ENCODE measurements at regions not wholly inside any gene's neighbourhood (a gene's known extent, or its start where the extent isn't known, plus 50 kb on each side); places are given as distances from the start of the nearest gene placed in this dataset.

DNA sequence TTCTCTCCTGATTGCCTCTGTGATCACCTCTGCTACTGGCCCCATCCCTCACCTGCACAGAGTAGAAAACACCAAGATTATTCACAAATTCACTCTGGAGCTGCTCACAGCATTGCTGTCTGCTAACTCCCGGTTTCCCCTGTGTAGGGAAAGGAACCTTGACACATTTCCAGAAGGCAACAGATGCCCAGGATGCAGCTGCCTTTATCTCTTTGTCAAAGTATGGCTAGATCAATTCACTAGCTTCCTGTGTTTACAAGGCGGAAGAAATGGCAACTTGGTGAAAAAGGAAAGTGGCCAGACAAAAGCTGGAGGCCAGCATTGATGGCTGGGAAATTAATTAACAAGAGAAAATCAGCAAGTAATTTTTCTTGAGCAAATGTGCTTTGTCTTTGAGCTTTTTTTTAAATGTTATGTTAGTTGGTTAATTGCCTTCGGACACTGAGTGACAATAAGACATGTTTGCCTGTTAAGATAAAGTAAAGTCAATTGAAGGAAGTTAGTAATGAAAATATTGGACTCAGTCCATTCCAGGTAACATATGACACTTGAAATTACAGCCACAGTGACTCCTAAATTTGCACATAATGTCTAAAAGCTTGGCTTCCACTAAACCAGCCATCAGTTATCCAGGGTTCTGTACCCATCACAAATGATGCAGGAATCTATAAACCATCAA is 394.6 kb upstream of the IL12A start:
- H3K36me3 ChIP-seq (ENCODE audit: control insufficient read depth in 1 of 2, insufficient read depth in 2 of 2, low read length in 2 of 2) = no peaks in the 10 kb centered on the region
- H3K27ac ChIP-seq (ENCODE audit: low read depth, low read length) = no peak overlapping the region
- no peaks in the 10 kb centered on the region for H3K27me3 ChIP-seq (ENCODE audit: control insufficient read depth in 1 of 2, insufficient read depth in 2 of 2, low read length in 2 of 2)
- no peak overlapping the region for H3K4me3 ChIP-seq (ENCODE audit: low read depth in 1 of 2, low read length in 2 of 2)
- H3K4me1 ChIP-seq (ENCODE audit: control insufficient read depth in 1 of 2, insufficient read depth in 2 of 2, low read length in 2 of 2) = no peaks in the 10 kb centered on the region
- no peaks in the 10 kb centered on the region for H3K9me3 ChIP-seq (ENCODE audit: control insufficient read depth in 1 of 2, low read length in 2 of 2)
- H3K9ac ChIP-seq (ENCODE audit: low read depth in 1 of 2, low read length in 2 of 2) = no peak overlapping the region

GRCh38 chr3:159600291-159600690 is 388.3 kb upstream of the IL12A start:
- H3K9me3 ChIP-seq (ENCODE audit: control insufficient read depth in 1 of 2, low read length in 2 of 2) = peaks cover 5 to 8% of the 10 kb centered on the region in 2 donors
- H3K27me3 ChIP-seq (ENCODE audit: control insufficient read depth in 1 of 2, insufficient read depth in 2 of 2, low read length in 2 of 2) = no peaks in the 10 kb centered on the region
- no peaks in the 10 kb centered on the region for H3K4me1 ChIP-seq (ENCODE audit: control insufficient read depth in 1 of 2, insufficient read depth in 2 of 2, low read length in 2 of 2)
- H3K9ac ChIP-seq (ENCODE audit: low read depth in 1 of 2, low read length in 2 of 2) = no peak overlapping the region
- H3K4me3 ChIP-seq (ENCODE audit: low read depth in 1 of 2, low read length in 2 of 2) = no peak overlapping the region
- no peak overlapping the region for H3K27ac ChIP-seq (ENCODE audit: low read depth, low read length)
- H3K36me3 ChIP-seq (ENCODE audit: control insufficient read depth in 1 of 2, insufficient read depth in 2 of 2, low read length in 2 of 2) = no peaks in the 10 kb centered on the region

DNA sequence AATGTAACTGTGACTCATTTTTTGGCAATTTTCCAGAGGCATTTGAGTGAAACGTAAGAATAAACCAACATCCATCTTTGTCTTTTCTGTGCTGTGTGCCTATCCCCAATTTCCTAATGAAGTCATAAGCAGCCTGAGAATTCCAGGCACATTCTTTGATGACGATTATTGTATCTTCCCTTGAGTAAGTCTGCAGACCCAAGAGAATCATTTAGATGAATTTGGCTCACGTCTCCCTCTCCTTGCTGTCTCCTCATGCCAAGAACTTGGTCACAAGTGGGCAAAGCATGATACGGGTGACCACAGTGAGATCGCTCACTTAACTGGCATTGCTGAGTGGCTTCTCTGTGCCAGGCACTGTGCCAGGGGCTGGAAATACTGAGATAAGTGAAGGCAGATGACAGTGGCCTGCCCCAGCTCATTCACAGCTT is 384.5 kb upstream of the IL12A start:
- H3K9ac ChIP-seq (ENCODE audit: low read depth in 1 of 2, low read length in 2 of 2) = no peak overlapping the region
- H3K36me3 ChIP-seq (ENCODE audit: control insufficient read depth in 1 of 2, insufficient read depth in 2 of 2, low read length in 2 of 2) = no peaks in the 10 kb centered on the region
- H3K27ac ChIP-seq (ENCODE audit: low read depth, low read length) = no peak overlapping the region
- no peak overlapping the region for H3K4me3 ChIP-seq (ENCODE audit: low read depth in 1 of 2, low read length in 2 of 2)
- H3K9me3 ChIP-seq (ENCODE audit: control insufficient read depth in 1 of 2, low read length in 2 of 2) = peaks cover 5 to 8% of the 10 kb centered on the region in 2 donors
- H3K4me1 ChIP-seq (ENCODE audit: control insufficient read depth in 1 of 2, insufficient read depth in 2 of 2, low read length in 2 of 2) = no peaks in the 10 kb centered on the region
- H3K27me3 ChIP-seq (ENCODE audit: control insufficient read depth in 1 of 2, insufficient read depth in 2 of 2, low read length in 2 of 2) = no peaks in the 10 kb centered on the region

GRCh38 chr3:159605101-159605500 is 383.5 kb upstream of the IL12A start:
- no peak overlapping the region for H3K27ac ChIP-seq (ENCODE audit: low read depth, low read length)
- H3K36me3 ChIP-seq (ENCODE audit: control insufficient read depth in 1 of 2, insufficient read depth in 2 of 2, low read length in 2 of 2) = no peaks in the 10 kb centered on the region
- H3K9me3 ChIP-seq (ENCODE audit: control insufficient read depth in 1 of 2, low read length in 2 of 2) = peaks cover 2 to 5% of the 10 kb centered on the region in 2 donors
- H3K27me3 ChIP-seq (ENCODE audit: control insufficient read depth in 1 of 2, insufficient read depth in 2 of 2, low read length in 2 of 2) = no peaks in the 10 kb centered on the region
- no peak overlapping the region for H3K4me3 ChIP-seq (ENCODE audit: low read depth in 1 of 2, low read length in 2 of 2)
- H3K9ac ChIP-seq (ENCODE audit: low read depth in 1 of 2, low read length in 2 of 2) = no peak overlapping the region
- no peaks in the 10 kb centered on the region for H3K4me1 ChIP-seq (ENCODE audit: control insufficient read depth in 1 of 2, insufficient read depth in 2 of 2, low read length in 2 of 2)

DNA sequence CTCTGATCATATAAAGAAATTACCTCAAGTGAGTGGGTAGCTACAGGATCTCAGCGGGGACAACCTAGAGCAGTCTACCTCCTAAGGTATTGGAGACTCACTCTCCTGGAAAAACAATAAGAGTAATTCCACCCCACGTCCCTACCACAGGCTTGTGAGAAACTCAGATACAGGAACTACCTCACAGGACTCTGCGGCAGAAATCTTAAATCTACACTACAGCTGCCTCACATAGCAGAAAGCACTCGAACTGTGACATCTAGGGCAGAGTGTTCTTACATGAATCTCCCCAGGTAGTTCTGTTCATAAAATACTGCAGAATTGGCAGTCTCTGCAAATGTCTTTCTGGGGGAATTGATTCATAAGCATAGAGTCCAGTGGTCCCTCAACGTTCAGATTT is 382.9 kb upstream of the IL12A start:
- Histone ChIP-seq H3K27me3 (ENCODE audit: control insufficient read depth in 1 of 2, insufficient read depth in 2 of 2, low read length in 2 of 2) (no peaks in the 10 kb centered on the region), H3K9ac (ENCODE audit: low read depth in 1 of 2, low read length in 2 of 2) (no peak overlapping the region), H3K36me3 (ENCODE audit: control insufficient read depth in 1 of 2, insufficient read depth in 2 of 2, low read length in 2 of 2) (no peaks in the 10 kb centered on the region), H3K27ac (ENCODE audit: low read depth, low read length) (no peak overlapping the region), H3K9me3 (ENCODE audit: control insufficient read depth in 1 of 2, low read length in 2 of 2) (peaks cover 0 to 5% of the 10 kb centered on the region in 2 donors), H3K4me1 (ENCODE audit: control insufficient read depth in 1 of 2, insufficient read depth in 2 of 2, low read length in 2 of 2) (no peaks in the 10 kb centered on the region), H3K4me3 (ENCODE audit: low read depth in 1 of 2, low read length in 2 of 2) (no peak overlapping the region)

DNA sequence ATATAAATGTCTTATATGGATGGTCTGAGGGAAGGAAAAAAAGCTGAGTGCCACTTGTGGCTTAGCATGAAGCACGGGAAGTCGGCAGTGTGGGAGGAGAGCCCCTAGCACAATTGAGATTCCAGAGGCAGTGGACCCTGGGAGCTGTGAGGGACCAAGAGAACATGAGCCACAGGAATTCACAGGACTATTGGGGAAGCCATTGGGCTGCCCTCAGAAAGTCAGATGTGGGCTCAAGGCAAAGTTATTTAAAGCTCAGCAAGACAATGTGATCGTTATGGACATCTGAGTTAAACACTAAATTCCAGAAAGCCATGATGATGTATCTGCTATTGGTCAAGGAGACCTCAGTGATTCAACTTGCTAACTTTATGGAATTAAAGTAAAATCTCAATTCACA is 380.8 kb upstream of the IL12A start:
- Histone ChIP-seq H3K27ac (ENCODE audit: low read depth, low read length) (no peak overlapping the region), H3K4me3 (ENCODE audit: low read depth in 1 of 2, low read length in 2 of 2) (no peak overlapping the region), H3K9me3 (ENCODE audit: control insufficient read depth in 1 of 2, low read length in 2 of 2) (no peaks in the 10 kb centered on the region), H3K36me3 (ENCODE audit: control insufficient read depth in 1 of 2, insufficient read depth in 2 of 2, low read length in 2 of 2) (no peaks in the 10 kb centered on the region), H3K27me3 (ENCODE audit: control insufficient read depth in 1 of 2, insufficient read depth in 2 of 2, low read length in 2 of 2) (no peaks in the 10 kb centered on the region), H3K9ac (ENCODE audit: low read depth in 1 of 2, low read length in 2 of 2) (no peak overlapping the region), H3K4me1 (ENCODE audit: control insufficient read depth in 1 of 2, insufficient read depth in 2 of 2, low read length in 2 of 2) (no peaks in the 10 kb centered on the region)

- H3K27me3 ChIP-seq (ENCODE audit: control insufficient read depth in 1 of 2, insufficient read depth in 2 of 2, low read length in 2 of 2) = no peaks in the 10 kb centered on the region
- H3K9ac ChIP-seq (ENCODE audit: low read depth in 1 of 2, low read length in 2 of 2) = no peak overlapping the region
- no peak overlapping the region for H3K27ac ChIP-seq (ENCODE audit: low read depth, low read length)
- H3K4me3 ChIP-seq (ENCODE audit: low read depth in 1 of 2, low read length in 2 of 2) = no peak overlapping the region
- H3K36me3 ChIP-seq (ENCODE audit: control insufficient read depth in 1 of 2, insufficient read depth in 2 of 2, low read length in 2 of 2) = no peaks in the 10 kb centered on the region
- no peaks in the 10 kb centered on the region for H3K9me3 ChIP-seq (ENCODE audit: control insufficient read depth in 1 of 2, low read length in 2 of 2)
- H3K4me1 ChIP-seq (ENCODE audit: control insufficient read depth in 1 of 2, insufficient read depth in 2 of 2, low read length in 2 of 2) = no peaks in the 10 kb centered on the region
Measured at GRCh38 chr3:159608311-159608710, 380.3 kb upstream of the IL12A start.

DNA sequence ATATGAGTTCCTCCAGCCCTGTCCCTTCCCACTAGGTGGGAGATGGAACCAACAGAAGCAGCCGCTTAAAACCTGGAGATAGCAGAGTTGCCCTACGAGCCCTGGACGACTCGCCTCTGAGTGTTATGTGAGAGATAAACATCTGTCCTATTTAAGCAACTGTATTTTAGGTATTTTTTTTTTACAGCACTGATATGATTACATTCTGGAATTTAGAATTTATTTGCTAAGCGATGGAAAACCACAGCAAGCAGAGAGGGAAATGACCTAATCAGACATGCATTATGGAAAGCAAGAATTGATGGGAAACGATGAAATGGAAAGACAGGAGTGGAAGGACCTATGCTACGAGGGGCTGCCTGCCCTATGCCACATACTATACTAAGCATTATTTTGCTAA is 379.0 kb upstream of the IL12A start:
- Histone ChIP-seq H3K36me3 (ENCODE audit: control insufficient read depth in 1 of 2, insufficient read depth in 2 of 2, low read length in 2 of 2) (no peaks in the 10 kb centered on the region), H3K4me1 (ENCODE audit: control insufficient read depth in 1 of 2, insufficient read depth in 2 of 2, low read length in 2 of 2) (no peaks in the 10 kb centered on the region), H3K27me3 (ENCODE audit: control insufficient read depth in 1 of 2, insufficient read depth in 2 of 2, low read length in 2 of 2) (no peaks in the 10 kb centered on the region), H3K9me3 (ENCODE audit: control insufficient read depth in 1 of 2, low read length in 2 of 2) (no peaks in the 10 kb centered on the region), H3K27ac (ENCODE audit: low read depth, low read length) (no peak overlapping the region), H3K4me3 (ENCODE audit: low read depth in 1 of 2, low read length in 2 of 2) (no peak overlapping the region), H3K9ac (ENCODE audit: low read depth in 1 of 2, low read length in 2 of 2) (no peak overlapping the region)

DNA sequence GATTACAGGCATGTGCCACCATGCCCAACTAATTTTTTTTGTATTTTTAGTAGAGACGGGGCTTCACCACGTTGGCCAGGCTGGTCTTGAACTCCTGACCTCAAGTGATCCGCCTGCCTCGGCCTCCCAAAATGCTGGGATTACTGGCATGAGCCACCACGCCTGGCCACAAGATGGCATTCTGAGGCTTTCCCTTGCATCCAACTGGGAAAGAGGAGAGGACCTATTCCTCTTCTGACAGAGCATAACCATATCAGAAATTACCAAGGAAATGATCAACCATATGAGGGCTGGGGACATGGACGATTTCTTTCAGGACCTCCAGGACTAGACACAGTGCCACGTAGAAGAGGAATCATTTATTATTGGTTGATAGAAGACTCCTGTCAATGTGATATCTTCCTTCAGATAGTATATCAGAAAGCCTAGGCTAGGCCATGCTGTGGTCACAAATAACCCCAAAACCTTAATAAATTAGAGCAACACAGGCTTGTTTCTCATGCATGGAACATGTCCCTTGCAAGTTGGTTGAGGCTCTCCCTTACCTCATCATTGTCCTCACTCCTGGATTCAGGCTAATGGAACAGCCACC is 372.3 kb upstream of the IL12A start:
- Histone ChIP-seq H3K36me3 (ENCODE audit: control insufficient read depth in 1 of 2, insufficient read depth in 2 of 2, low read length in 2 of 2) (no peaks in the 10 kb centered on the region), H3K4me1 (ENCODE audit: control insufficient read depth in 1 of 2, insufficient read depth in 2 of 2, low read length in 2 of 2) (no peaks in the 10 kb centered on the region), H3K27me3 (ENCODE audit: control insufficient read depth in 1 of 2, insufficient read depth in 2 of 2, low read length in 2 of 2) (no peaks in the 10 kb centered on the region), H3K9ac (ENCODE audit: low read depth in 1 of 2, low read length in 2 of 2) (no peak overlapping the region), H3K27ac (ENCODE audit: low read depth, low read length) (no peak overlapping the region), H3K4me3 (ENCODE audit: low read depth in 1 of 2, low read length in 2 of 2) (no peak overlapping the region), H3K9me3 (ENCODE audit: control insufficient read depth in 1 of 2, low read length in 2 of 2) (no peaks in the 10 kb centered on the region)

DNA sequence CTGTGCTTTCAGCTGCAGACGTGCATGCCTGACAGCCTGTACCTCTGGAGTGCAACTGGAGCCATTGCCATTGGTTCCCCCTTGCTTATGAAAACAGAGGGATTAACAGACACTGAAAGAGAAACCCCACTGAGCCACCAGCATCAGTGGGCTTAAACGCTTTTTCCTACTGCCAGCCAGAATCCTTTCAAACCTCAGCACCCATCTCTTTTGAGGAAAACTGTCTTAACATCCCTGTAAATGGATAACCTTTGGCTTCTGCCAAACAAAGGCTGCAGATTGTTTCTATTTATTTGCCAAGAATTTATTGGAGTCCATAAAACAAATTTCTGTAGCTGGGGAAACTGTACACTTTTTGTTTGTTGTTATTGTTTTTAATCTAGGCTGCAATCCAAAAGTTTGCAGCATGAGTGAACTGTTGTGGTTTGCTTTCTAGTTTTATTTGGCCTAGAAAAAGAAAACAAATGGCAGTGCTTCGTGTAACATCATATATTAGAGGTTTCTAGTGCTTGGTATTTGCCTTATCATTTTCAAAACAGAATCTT is 369.2 kb upstream of the IL12A start:
- no peak overlapping the region for H3K9ac ChIP-seq (ENCODE audit: low read depth in 1 of 2, low read length in 2 of 2)
- no peaks in the 10 kb centered on the region for H3K27me3 ChIP-seq (ENCODE audit: control insufficient read depth in 1 of 2, insufficient read depth in 2 of 2, low read length in 2 of 2)
- no peaks in the 10 kb centered on the region for H3K9me3 ChIP-seq (ENCODE audit: control insufficient read depth in 1 of 2, low read length in 2 of 2)
- no peak overlapping the region for H3K4me3 ChIP-seq (ENCODE audit: low read depth in 1 of 2, low read length in 2 of 2)
- no peaks in the 10 kb centered on the region for H3K36me3 ChIP-seq (ENCODE audit: control insufficient read depth in 1 of 2, insufficient read depth in 2 of 2, low read length in 2 of 2)
- no peak overlapping the region for H3K27ac ChIP-seq (ENCODE audit: low read depth, low read length)
- no peaks in the 10 kb centered on the region for H3K4me1 ChIP-seq (ENCODE audit: control insufficient read depth in 1 of 2, insufficient read depth in 2 of 2, low read length in 2 of 2)
